ENCODE measurements at regions not wholly inside any gene's neighbourhood (a gene's known extent, or its start where the extent isn't known, plus 50 kb on each side); places are given as distances from the start of the nearest gene placed in this dataset.

- TF ChIP-seq CTCF (IDR thresholded peaks at IDR 0.05), result no peak
- TF ChIP-seq SMC3 (IDR thresholded peaks at IDR 0.05), result no peak
These were observed 735.3 kb upstream of the ZNF608 start for GRCh38 chr5:125481506-125482465.
